GM19025 (cell line): ENCODE measurements at regions not wholly inside any gene's neighbourhood (a gene's known extent, or its start where the extent isn't known, plus 50 kb on each side); places are given as distances from the start of the nearest gene placed in this dataset.
"Not testable (repeated sequence)": the region's sequence is repeated elsewhere in the genome, so short reads cannot be mapped to it uniquely, and the experiment has no call there.

Source experiments
- ATAC-seq: cut with Tn5 transposase; IDR thresholded peaks from one replicate; pipeline ENCODE4 v1.9.1; 2021; ENCODE audit warnings: mild to moderate bottlenecking, low read depth, moderate library complexity; ENCODE audit not compliant: unreplicated experiment

DNA sequence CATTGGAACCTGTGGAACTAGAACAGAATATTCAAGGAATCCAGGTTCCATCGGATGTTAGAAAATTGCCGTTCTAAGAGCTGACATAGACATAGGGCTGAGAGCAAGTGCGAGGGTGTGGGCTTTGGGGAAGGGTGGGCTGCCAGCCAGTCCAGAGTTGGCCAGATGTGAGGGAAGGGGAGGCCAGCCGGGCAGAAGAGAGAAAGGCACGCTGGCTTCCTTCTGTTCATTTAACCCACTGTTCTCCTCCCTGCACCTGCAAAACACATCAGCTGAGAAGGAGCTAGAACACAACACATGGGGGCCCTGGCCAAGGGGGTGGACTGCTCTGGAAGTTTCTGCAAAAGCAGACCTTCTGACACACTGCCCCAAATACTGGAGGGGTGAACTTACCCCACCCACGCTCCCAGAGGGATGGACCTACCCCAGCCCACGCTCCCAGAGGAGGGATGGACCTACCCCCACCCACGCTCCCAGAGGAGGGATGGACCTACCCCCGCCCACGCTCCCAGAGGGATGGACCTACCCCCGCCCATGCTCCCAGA is 98.0 kb downstream of the SHANK2 start:
- ATAC-seq: no peak

DNA sequence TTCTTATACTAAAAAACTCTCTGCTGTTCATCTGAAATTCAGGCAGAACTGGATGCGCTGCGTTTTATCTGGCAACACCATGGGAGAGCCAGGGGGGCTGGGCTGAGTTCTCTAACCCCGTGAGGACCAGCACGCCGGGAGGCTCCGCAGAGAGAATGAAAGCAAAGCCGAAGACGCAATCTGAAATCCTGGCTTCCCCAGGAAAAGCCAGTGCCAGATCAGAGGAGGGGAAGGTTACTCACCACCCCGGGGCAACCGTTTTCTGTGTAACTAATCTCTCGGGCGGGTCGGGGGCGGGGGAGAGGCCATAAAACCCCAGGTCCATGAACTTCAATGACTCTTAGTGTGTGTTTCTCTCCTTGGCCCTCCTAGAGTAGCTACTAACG is 99.4 kb downstream of the SHANK2 start:
- ATAC-seq: no peak

- not testable (repeated sequence) for ATAC-seq
Measured at GRCh38 chr11:71152312-71153004, 99.9 kb downstream of the SHANK2 start.

- no peak for ATAC-seq
Measured at GRCh38 chr11:71151561-71151960, 100.8 kb downstream of the SHANK2 start.

DNA sequence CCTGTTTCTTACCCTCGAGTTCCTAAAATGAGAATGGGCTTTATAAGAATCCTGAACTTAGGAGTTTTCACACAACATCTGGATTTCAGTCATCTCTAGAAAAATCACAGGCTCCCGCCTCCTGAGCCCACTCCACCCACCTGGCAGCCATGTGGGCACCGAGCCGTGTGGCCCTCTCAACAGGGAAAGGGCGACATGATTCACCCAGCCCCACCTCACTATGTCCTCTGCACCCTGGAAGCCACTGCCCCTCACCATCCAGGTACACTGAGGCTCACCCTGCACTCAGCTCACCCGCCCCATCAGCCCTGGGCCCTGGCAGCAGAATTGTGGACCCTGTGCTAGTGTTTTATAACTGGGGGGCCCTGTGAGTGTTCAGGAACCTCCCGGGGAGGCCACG is 101.5 kb downstream of the SHANK2 start:
- no peak for ATAC-seq

- ATAC-seq: no peak
Measured at GRCh38 chr11:71148716-71149115, 103.7 kb downstream of the SHANK2 start.

DNA sequence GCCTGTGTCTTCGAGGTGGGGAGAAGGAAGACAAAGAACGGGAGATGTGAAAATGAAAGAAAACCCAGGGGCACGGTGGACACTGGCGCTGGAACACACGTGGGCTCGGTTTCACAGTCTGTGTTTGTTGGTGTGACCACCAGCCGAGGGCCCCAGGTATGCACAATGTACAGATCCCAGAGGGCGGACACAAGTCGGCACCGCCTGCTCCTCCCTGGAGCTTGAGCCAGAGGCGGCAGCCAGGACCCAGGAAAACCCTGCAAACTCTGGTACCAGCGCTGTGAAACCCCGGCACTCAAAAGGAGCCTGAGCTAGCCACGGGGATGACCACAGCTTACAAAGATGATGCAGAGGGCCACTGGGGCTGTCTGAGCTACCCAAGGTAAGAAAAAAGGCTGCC is 105.0 kb downstream of the SHANK2 start:
- ATAC-seq: no peak

DNA sequence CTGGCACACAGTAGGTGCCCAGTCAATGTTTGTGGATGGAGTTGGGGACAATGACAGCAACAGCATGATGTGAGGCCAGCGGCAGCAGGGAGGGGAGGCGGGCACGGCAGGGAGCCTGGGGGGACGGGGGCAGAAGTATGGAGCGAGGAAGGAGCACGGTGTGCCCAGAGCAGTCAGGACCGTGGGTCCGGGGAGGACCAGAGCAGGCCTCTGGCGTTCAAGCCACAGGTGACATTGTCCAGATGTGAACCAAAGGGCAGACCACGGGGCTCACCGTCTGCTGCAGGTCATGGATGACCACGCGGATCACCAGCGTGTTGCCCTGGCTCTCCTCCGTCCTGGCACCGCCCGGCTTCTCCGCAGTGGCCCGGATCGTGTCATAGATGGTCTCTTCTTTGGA is 105.5 kb downstream of the SHANK2 start:
- ATAC-seq: no peak

DNA sequence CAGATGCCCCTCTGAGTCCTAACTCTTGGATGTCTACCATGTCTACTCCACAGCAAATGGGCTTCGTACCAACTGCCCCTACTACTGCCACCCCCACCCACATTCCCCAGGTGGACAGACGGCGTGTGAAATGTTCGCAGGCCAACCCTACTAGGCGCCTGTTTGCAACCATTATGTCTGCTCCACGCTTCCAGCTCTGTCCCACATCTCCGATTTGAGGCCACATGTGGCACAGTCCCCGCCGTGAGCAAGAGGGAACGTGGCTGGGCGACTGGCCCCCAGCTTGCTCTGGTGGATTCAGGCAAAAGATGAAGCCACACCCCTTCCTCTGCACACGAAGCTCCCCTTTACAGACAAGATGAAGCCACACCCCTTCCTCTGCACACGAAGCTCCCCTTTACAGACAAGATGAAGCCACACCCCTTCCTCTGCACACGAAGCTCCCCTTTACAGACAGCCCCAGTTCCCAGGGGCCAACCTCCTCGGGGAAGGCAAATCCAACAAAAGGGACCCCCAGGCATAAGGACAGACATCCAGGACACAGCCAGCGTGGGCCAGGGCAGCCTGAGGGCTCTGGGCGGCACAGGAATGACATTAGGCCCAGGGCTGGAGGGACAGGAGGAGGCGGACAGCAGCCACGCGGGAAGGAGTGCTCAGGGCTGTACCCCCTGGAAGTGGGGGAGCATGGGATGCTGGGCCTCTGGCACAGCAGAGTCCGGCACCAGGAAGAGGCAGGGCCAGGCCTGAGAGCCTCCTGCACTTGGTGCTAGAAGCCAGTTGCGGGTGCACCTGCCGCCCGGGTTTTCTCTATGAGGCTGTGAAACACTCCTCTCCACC is 106.2 kb downstream of the SHANK2 start:
- ATAC-seq: no peak

- no peak for ATAC-seq
Measured at GRCh38 chr11:71145368-71145767, 107.0 kb downstream of the SHANK2 start.

GRCh38 chr11:71144736-71145135 is 107.6 kb downstream of the SHANK2 start:
- ATAC-seq: no peak

DNA sequence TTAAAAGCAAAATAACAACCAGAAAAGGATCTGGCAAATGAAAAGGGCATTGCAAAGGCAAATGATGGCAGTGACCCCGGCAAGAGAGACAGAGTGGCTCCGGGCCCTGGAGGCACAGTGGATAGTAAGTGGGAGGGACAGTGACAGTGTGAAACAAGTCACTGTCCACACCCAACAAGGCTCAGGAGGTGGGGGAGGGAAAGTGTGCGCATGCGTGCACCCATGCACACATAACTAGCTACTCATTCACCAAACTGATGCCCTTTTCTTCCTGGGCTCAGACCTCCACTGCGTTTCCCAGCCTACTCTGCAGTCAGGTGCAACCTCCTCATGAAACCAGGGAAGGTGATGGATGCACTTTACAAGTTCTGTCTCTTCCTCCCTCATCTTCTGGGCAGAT is 108.4 kb downstream of the SHANK2 start:
- ATAC-seq: no peak

DNA sequence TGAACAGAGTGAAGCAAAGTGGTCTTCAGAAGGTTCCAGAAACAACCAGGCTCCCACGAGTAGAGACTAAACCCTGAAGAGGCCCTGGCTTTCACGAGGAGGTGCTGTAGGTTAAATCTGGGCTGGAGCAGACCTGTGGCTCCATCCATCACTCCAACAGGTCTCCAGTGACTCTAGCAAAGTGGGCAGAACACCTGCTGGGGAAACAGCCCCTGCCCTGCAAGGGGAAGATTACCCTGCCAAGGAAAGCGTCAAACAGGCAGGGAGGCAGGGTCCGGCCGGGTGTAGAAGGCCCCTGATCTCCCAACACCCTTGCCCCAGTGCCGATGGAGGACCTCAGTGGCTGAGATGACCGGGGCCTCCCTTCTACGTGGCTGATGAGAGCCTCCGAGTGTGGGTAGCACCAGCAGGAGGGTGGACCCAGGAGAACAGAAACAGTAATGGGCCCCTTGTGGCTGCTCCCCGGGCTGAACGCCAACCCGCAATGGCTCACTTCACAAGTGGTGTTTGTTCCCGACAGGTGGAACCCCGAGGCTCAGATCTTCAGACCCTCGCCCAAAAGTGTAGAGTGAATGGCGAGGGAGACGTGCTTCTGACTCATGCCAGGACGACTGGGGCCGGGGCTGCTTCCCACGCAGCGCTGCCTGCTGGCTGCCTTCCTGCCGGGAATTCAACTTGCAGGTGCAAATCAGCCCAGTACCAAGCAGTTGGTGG is 112.0 kb downstream of the SHANK2 start:
- no peak for ATAC-seq

DNA sequence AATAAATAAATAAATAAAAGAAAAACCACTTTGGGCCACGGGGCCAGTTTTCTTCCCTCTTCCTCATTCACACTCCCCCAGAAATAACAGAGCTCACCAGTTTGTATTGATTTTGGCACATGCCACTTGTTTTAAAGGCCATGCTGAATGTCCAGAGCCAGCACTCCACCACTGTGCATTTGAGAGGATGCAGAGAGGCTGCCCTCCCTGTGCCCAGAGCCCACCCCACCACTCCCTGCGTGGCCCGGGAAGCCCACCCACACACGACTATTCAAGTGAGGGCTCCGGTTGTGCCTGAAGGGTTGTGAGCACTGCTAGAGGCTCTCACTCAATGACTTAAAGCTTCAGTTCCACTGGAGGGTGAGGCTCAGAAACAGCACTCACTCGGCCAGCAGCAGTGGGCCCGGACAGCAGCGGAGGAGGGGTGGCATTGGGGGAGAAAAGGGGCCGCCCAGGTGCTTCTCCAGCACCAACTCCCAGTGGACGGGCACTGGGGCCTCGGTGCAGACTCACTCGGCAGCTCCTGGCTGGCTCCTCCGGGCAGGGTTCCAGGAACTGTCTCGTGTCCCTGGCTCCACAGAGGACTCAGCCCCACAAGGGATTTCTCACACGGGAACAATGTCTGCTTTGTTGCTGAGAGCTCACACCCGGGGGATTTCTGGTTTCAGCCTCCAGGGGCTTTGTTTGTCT is 112.7 kb downstream of the SHANK2 start:
- ATAC-seq: no peak

- ATAC-seq: no peak
Measured at GRCh38 chr11:71138737-71139425, 113.5 kb downstream of the SHANK2 start.

- ATAC-seq: no peak
Measured at GRCh38 chr11:71137376-71137775, 115.0 kb downstream of the SHANK2 start.

DNA sequence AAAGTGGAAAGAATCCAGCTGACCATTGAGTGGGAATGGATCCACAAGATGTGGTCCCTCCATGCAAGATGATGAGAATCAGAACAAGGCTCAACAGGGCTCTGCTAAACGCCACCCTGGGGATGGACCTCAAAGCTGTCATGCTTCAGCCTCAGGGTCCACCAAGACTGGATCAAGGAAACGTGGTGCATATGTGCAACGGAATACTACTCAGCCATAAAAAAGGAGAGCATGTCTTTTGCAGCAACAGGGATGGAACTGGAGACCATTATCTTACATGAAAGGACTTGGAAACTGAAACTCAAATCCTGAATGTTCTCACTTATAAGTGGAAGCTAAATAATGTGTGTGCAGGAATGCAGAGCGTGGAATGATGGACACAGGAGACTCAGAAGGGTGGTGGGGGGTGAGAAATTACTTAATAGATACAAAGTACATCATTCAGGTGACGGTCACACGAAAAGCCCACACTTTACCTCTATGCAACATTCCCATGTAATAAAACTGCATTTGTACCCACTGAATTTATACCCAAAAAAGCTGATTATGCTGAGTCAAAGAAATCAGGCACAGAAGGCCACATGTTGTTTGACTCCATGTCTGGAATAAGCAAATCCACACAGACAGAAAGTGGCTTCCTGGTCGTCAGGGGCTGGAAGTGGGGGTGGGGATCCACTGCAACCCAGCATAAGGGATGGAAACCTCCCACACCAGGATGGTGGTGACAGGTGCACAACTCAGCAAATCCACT is 116.1 kb downstream of the SHANK2 start:
- ATAC-seq: no peak

DNA sequence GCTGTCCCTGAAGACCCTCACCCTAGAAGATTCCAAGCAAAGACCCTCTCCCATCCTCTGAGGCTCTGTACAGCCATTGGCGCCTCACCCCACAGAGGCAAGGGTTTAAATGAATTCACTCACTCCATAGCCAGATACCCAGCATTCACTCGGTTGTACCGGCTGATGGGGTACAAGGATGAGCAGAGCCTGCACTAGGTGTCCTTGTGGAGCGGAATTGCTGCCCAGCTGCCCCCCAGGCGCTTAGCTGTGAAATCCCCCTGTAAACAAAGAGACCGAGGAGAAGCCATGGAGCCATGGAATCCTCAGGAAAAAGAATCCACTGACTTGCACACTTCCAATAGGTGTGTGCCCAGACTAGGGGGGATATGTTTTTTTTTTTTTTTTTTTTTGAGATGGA is 117.3 kb downstream of the SHANK2 start:
- no peak for ATAC-seq

GRCh38 chr11:71133946-71134345 is 118.4 kb downstream of the SHANK2 start:
- no peak for ATAC-seq
